ENCODE measurements at regions not wholly inside any gene's neighbourhood (a gene's known extent, or its start where the extent isn't known, plus 50 kb on each side); places are given as distances from the start of the nearest gene placed in this dataset.

DNA sequence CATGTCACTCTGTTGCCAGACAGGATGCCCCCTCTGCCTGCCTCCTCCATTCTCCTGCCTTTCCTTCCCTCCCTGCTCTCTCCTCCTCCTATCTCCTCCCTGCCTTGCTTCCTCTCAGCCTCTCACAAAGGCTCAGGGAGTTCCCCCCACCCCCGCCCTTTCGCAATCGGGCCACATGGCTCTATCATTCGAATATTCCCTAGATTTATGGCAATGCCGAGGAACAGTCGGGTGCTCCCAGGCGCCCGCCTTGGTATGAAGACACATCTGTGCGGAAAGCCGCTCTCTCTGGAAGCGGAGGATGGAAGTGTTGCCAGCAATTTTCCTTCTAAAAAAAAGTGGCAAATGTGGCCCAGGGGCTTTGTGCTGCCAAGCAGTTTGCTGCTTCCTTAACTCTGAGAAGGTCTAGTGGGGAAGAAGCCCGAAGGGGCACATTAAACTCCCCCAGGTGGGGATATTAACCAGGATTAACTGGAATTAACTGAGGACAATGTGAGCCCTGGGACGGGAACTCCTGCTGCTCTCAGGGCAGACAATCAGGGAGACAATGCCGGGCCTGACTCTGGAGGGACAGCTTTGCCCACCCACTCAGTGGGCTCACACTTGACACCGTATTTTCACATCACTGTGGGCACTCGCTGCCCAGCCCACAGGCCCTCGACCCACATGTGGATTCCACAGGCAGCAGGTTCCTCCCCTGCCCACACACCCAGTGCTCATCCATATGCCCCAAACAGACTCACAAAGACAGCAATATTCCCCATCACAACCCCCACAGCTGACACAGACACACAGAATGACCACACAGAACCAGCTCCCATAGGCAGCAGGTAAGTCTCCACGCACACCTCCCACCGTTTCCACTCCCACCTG lies 88.4 kb upstream of the SMNDC1 start:
- H3K4me1 Mint-ChIP-seq: peaks cover 12% of the 10 kb centered on the region
- Histone ChIP-seq H4K20me1 (ENCODE audit: control insufficient read depth, insufficient read depth, low read length, poor library complexity, severe bottlenecking) (no peaks in the 10 kb centered on the region), H3K9ac (ENCODE audit: low read length) (no peak overlapping the region), H3K9me3 (ENCODE audit: control extremely low read depth in 1 of 3, control insufficient read depth in 2 of 3, insufficient read depth in 1 of 3, low read length in 2 of 3) (no peaks in the 10 kb centered on the region), H3K4me1 (ENCODE audit: control insufficient read depth in 2 of 2, insufficient read depth in 2 of 2, low read length in 2 of 2) (peaks cover 6 to 7% of the 10 kb centered on the region in 2 donors), H3K27ac (ENCODE audit: low read length in 2 of 2) (no peak overlapping the region), H3K36me3 (replicated peaks in 1 of 2; ENCODE audit: control extremely low read depth in 1 of 2, control insufficient read depth in 1 of 2, extremely low read depth in 1 of 2, insufficient read depth in 2 of 2, low read length in 1 of 2) (no peaks in the 10 kb centered on the region), H2AFZ (ENCODE audit: insufficient read depth, low read depth, low read length, poor library complexity, severe bottlenecking) (no peak overlapping the region), H3K79me2 (ENCODE audit: control insufficient read depth, insufficient read depth, low read length) (no peaks in the 10 kb centered on the region), H3K27me3 (replicated peaks in 1 of 4; ENCODE audit: control extremely low read depth in 1 of 4, control insufficient read depth in 3 of 4, insufficient read depth in 4 of 4, low read length in 3 of 4) (peaks cover 0 to 8% (median 0%) of the 10 kb centered on the region in 4 experiments), H3K4me3 (ENCODE audit: control extremely low read depth in 1 of 5, extremely low read depth in 1 of 5, insufficient read depth in 1 of 5, low read depth in 2 of 5, low read length in 4 of 5) (no peak overlapping the region), H3K4me2 (replicated peaks; ENCODE audit: low read depth, low read length, poor library complexity, severe bottlenecking) (no peak overlapping the region)
- peaks cover 24% of the 10 kb centered on the region for H3K27me3 Mint-ChIP-seq
- ChIA-PET CTCF (interaction anchor here (0.9 kb wide), 1 partner anchor 19 kb away, joined by 3 read pairs; no protein-coding TSS in a partner anchor), POLR2A (no interaction called here)
- TF ChIP-seq CTCF (IDR thresholded peaks at IDR 0.05) (no peak), EZH2 (IDR thresholded peaks at IDR 0.05; ENCODE audit: borderline replicate concordance, insufficient read depth, low read depth, low read length, poor library complexity, severe bottlenecking) (no peak)
- no peak for DNase-seq
- no peak overlapping the region for H3K4me3 Mint-ChIP-seq
- no peaks in the 10 kb centered on the region for H3K9me3 Mint-ChIP-seq (ENCODE audit: insufficient read depth)
- WGBS (ENCODE audit: insufficient coverage): 82% methylated on average over 18 of the region's 19 CpGs
- intact Hi-C loops (cut with micrococcal nuclease): no loop called here
- H3K27ac Mint-ChIP-seq: no peak overlapping the region
- no peak for ATAC-seq (ENCODE audit: low read depth)

- POLR2A ChIA-PET: no interaction called here
- Mint-ChIP-seq H3K4me1 (peaks cover 6% of the 10 kb centered on the region), H3K27ac (no peak overlapping the region), H3K9me3 (ENCODE audit: insufficient read depth) (no peaks in the 10 kb centered on the region), H3K27me3 (peaks cover 24% of the 10 kb centered on the region), H3K4me3 (no peak overlapping the region)
- Histone ChIP-seq H3K27me3 (replicated peaks in 1 of 4; ENCODE audit: control extremely low read depth in 1 of 4, control insufficient read depth in 3 of 4, insufficient read depth in 4 of 4, low read length in 3 of 4) (peaks cover 0 to 8% (median 0%) of the 10 kb centered on the region in 4 experiments), H3K9me3 (ENCODE audit: control extremely low read depth in 1 of 3, control insufficient read depth in 2 of 3, insufficient read depth in 1 of 3, low read length in 2 of 3) (no peaks in the 10 kb centered on the region), H3K4me1 (ENCODE audit: control insufficient read depth in 2 of 2, insufficient read depth in 2 of 2, low read length in 2 of 2) (no peaks in the 10 kb centered on the region), H2AFZ (ENCODE audit: insufficient read depth, low read depth, low read length, poor library complexity, severe bottlenecking) (no peak overlapping the region), H3K4me3 (ENCODE audit: control extremely low read depth in 1 of 5, extremely low read depth in 1 of 5, insufficient read depth in 1 of 5, low read depth in 2 of 5, low read length in 4 of 5) (no peak overlapping the region), H3K36me3 (replicated peaks in 1 of 2; ENCODE audit: control extremely low read depth in 1 of 2, control insufficient read depth in 1 of 2, extremely low read depth in 1 of 2, insufficient read depth in 2 of 2, low read length in 1 of 2) (no peaks in the 10 kb centered on the region), H3K9ac (ENCODE audit: low read length) (no peak overlapping the region), H4K20me1 (ENCODE audit: control insufficient read depth, insufficient read depth, low read length, poor library complexity, severe bottlenecking) (no peaks in the 10 kb centered on the region), H3K27ac (ENCODE audit: low read length in 2 of 2) (no peak overlapping the region), H3K79me2 (ENCODE audit: control insufficient read depth, insufficient read depth, low read length) (no peaks in the 10 kb centered on the region), H3K4me2 (replicated peaks; ENCODE audit: low read depth, low read length, poor library complexity, severe bottlenecking) (no peak overlapping the region)
- 92% methylated on average over 6 of the region's 6 CpGs for WGBS (ENCODE audit: insufficient coverage)
- CTCF ChIA-PET: interaction anchor here (0.9 kb wide), 1 partner anchor 19 kb away, joined by 3 read pairs; no protein-coding TSS in a partner anchor
- TF ChIP-seq CTCF (IDR thresholded peaks at IDR 0.05) (no peak), EZH2 (IDR thresholded peaks at IDR 0.05; ENCODE audit: borderline replicate concordance, insufficient read depth, low read depth, low read length, poor library complexity, severe bottlenecking) (no peak)
- DNase-seq (no peak), ATAC-seq (ENCODE audit: low read depth) (no peak)
- intact Hi-C loops (cut with micrococcal nuclease): no loop called here
Measured at GRCh38 chr10:110393866-110394265, 89.1 kb upstream of the SMNDC1 start.

All from B cell (primary cell).